Esophagus (tissue), 2 donors: ENCODE measurements at regions not wholly inside any gene's neighbourhood (a gene's known extent, or its start where the extent isn't known, plus 50 kb on each side); places are given as distances from the start of the nearest gene placed in this dataset.
"Not testable (repeated sequence)": the region's sequence is repeated elsewhere in the genome, so short reads cannot be mapped to it uniquely, and the experiment has no call there.

Source experiments
- H3K27ac ChIP-seq, 2 donors: one replicate each; pipeline ENCODE4 v1.5.1; 2013; ENCODE audit warnings: low read depth in 2 of 2, mild to moderate bottlenecking in 2 of 2, inconsistent platforms in 1 of 2, low read length in 1 of 2, moderate library complexity in 1 of 2
- H3K27me3 ChIP-seq, 2 donors: one replicate each; pipeline ENCODE4 v1.6.1; 2013; ENCODE audit warnings: low read length in 2 of 2, control low read depth in 1 of 2, mild to moderate bottlenecking in 1 of 2; ENCODE audit not compliant: insufficient read depth in 2 of 2, control insufficient read depth in 1 of 2
- H3K36me3 ChIP-seq, 2 donors: one replicate each; pipeline ENCODE4 v1.6.1; 2013; ENCODE audit warnings: low read length in 1 of 2; ENCODE audit not compliant: control insufficient read depth in 2 of 2, insufficient read depth in 2 of 2
- H3K4me1 ChIP-seq, 2 donors: one replicate each; pipeline ENCODE4 v1.6.1; 2013; ENCODE audit warnings: low read length in 1 of 2; ENCODE audit not compliant: control insufficient read depth in 2 of 2, insufficient read depth in 2 of 2
- H3K4me3 ChIP-seq, 2 donors: one replicate each; pipeline ENCODE4 v1.5.1; 2013; ENCODE audit warnings: low read length in 2 of 2, mild to moderate bottlenecking in 2 of 2, low read depth in 1 of 2, moderate library complexity in 1 of 2
- H3K9me3 ChIP-seq, 2 donors: one replicate each; pipeline ENCODE4 v1.6.1; 2013; ENCODE audit warnings: mild to moderate bottlenecking in 2 of 2, low read depth in 1 of 2, low read length in 1 of 2, moderate library complexity in 1 of 2; ENCODE audit not compliant: control insufficient read depth in 2 of 2, insufficient read depth in 1 of 2
- WGBS, 2 donors: extraction: QIAGEN DNeasy Blood & Tissue Kit; methylation state at CpG; one replicate each; pipeline ENCODE4 v1.1.7; 2013; 5-methylcytosine and 5-hydroxymethylcytosine counted together
- donor health status: healthy with polysubstance abuse.
- donor health status: Bipolar disorder and iron deficiency.

- no peak overlapping the region for H3K27ac ChIP-seq
- no peaks in the 10 kb centered on the region for H3K36me3 ChIP-seq
- H3K9me3 ChIP-seq, result no peaks in the 10 kb centered on the region
- H3K4me1 ChIP-seq, result no peaks in the 10 kb centered on the region
- no peak overlapping the region for H3K4me3 ChIP-seq
- no peaks in the 10 kb centered on the region for H3K27me3 ChIP-seq
- WGBS, 2 donors, result 69% methylated on average over 3 of the region's 3 CpGs
Observed at GRCh38 chr1:118558933-118559332, 373.9 kb upstream of the SPAG17 start.

- Histone ChIP-seq H3K4me1 (no peaks in the 10 kb centered on the region), H3K27me3 (no peaks in the 10 kb centered on the region), H3K9me3 (no peaks in the 10 kb centered on the region), H3K27ac (no peak overlapping the region), H3K4me3 (no peak overlapping the region), H3K36me3 (no peaks in the 10 kb centered on the region)
- WGBS, 2 donors, result 52 to 64% methylated on average over 2 of the region's 2 CpGs
Observed at GRCh38 chr1:118556936-118557335, 371.9 kb upstream of the SPAG17 start.

DNA sequence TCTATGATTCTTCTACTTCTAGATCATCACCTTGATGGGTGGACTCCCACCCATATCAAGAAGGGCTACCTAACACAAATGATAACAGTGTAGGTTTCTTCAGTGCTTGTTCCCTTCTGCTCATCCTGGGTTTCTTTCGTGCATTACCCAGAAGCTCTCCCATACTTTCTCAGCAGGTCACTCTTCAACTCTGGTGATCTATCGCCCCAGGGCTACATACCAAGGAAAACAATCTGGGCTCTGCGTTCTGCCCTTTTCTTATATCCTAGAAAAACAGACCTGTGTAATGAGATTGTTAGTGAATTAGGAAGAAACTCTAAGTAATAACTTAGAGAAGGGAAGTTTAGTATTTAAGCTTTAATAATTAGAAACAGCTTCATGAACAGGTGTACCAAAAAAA lies 370.6 kb upstream of the SPAG17 start:
- WGBS, 2 donors, result 84 to 87% methylated on average over 3 of the region's 3 CpGs
- Histone ChIP-seq H3K9me3 (no peaks in the 10 kb centered on the region), H3K4me1 (no peaks in the 10 kb centered on the region), H3K4me3 (no peak overlapping the region), H3K27me3 (no peaks in the 10 kb centered on the region), H3K27ac (no peak overlapping the region), H3K36me3 (no peaks in the 10 kb centered on the region)

- H3K4me1 ChIP-seq, result no peaks in the 10 kb centered on the region
- H3K27ac ChIP-seq, result no peak overlapping the region
- H3K36me3 ChIP-seq, result no peaks in the 10 kb centered on the region
- 33 to 39% methylated on average over 3 of the region's 3 CpGs for WGBS, 2 donors
- no peak overlapping the region for H3K4me3 ChIP-seq
- H3K9me3 ChIP-seq, result no peaks in the 10 kb centered on the region
- peaks cover 0 to 3% of the 10 kb centered on the region in 2 donors for H3K27me3 ChIP-seq
Observed at GRCh38 chr1:118535901-118536300, 350.9 kb upstream of the SPAG17 start.

- H3K4me3 ChIP-seq, H3K9me3 ChIP-seq, H3K27ac ChIP-seq, H3K4me1 ChIP-seq, H3K27me3 ChIP-seq, H3K36me3 ChIP-seq: not testable (repeated sequence)
- 74 to 81% methylated on average over 1 of the region's 1 CpG for WGBS, 2 donors
Observed at GRCh38 chr1:118511922-118512321, 326.9 kb upstream of the SPAG17 start.

- 38 to 40% methylated on average over 4 of the region's 4 CpGs for WGBS, 2 donors
- Histone ChIP-seq H3K36me3 (no peaks in the 10 kb centered on the region), H3K27ac (no peak overlapping the region), H3K27me3 (no peaks in the 10 kb centered on the region), H3K4me3 (no peak overlapping the region), H3K9me3 (no peaks in the 10 kb centered on the region), H3K4me1 (no peaks in the 10 kb centered on the region)
Observed at GRCh38 chr1:118504867-118505266, 319.8 kb upstream of the SPAG17 start.

DNA sequence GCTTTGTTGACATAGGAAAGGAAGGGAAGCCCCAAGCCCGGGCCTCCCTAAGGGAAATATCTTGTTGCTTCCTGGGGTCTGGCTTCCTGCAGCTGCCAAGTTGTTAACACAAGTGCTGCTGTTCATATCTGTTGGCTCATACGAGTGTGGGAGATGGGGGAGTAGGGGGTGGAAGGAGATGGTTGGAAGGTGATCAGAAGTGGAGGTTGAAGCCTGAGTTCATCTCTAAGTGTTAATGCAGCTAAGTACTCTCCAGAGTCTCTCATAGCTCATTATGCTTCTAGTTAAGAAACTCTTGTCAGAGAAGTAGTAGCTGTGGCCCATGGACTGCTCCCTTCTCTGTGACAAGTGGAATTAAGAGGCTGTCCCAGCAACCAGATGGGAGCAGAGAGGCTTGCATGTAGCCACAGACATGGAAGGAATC lies 319.2 kb upstream of the SPAG17 start:
- Histone ChIP-seq H3K27me3 (no peaks in the 10 kb centered on the region), H3K4me3 (no peak overlapping the region), H3K27ac (no peak overlapping the region), H3K36me3 (no peaks in the 10 kb centered on the region), H3K4me1 (no peaks in the 10 kb centered on the region), H3K9me3 (no peaks in the 10 kb centered on the region)
- 7 to 13% methylated on average over 2 of the region's 2 CpGs for WGBS, 2 donors

- Histone ChIP-seq H3K9me3 (no peaks in the 10 kb centered on the region), H3K4me1 (no peaks in the 10 kb centered on the region), H3K36me3 (no peaks in the 10 kb centered on the region), H3K27me3 (no peaks in the 10 kb centered on the region), H3K27ac (no peak overlapping the region), H3K4me3 (no peak overlapping the region)
Observed at GRCh38 chr1:118503752-118504151, 318.7 kb upstream of the SPAG17 start.

DNA sequence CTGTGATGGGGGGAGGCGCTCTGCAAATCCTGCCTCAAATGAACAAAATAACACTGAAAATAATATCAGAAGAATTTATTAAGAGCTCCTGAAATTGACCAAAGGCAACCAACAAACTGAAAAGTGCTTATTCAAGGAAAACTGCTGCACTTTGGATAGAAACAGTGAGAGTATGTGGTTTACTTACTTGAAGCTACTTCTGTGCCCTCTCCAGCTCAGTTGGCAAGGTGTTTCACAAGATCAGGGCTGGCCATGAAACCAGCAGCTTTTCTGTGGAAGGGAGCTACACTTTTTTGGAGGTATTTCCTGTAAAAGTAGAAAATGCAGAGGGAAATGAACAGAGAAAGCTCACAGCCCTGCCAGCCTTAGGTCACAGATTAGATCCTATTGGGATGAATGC lies 310.0 kb upstream of the SPAG17 start:
- Histone ChIP-seq H3K4me3 (no peak overlapping the region), H3K9me3 (no peaks in the 10 kb centered on the region), H3K27me3 (no peaks in the 10 kb centered on the region), H3K36me3 (no peaks in the 10 kb centered on the region), H3K27ac (no peak overlapping the region), H3K4me1 (no peaks in the 10 kb centered on the region)
- 92 to 97% methylated on average over 1 of the region's 1 CpG for WGBS, 2 donors

DNA sequence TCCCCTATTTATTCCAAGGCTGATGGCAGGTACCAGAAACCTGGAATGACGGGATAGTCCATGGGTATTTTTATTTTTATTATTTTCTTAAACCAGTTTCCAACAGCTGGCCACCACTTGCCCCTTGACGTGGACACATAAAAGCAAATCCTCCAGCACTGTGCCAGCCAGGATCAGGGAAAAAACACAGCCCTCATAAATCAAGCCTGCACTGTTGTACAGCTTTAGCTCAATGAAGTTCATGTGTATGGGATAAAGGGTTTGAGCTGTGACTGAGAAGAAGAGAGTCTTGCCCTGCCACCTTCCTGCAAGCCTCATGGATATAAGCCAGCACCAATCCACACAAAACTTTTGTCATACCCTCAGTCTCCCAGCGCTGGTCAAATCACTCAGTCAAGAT lies 303.8 kb upstream of the SPAG17 start:
- WGBS, 2 donors, result 68 to 70% methylated on average over 3 of the region's 3 CpGs
- H3K36me3 ChIP-seq, result no peaks in the 10 kb centered on the region
- no peak overlapping the region for H3K4me3 ChIP-seq
- no peaks in the 10 kb centered on the region for H3K4me1 ChIP-seq
- no peak overlapping the region for H3K27ac ChIP-seq
- H3K27me3 ChIP-seq, result no peaks in the 10 kb centered on the region
- no peaks in the 10 kb centered on the region for H3K9me3 ChIP-seq
